ENCODE measurements at regions not wholly inside any gene's neighbourhood (a gene's known extent, or its start where the extent isn't known, plus 50 kb on each side); places are given as distances from the start of the nearest gene placed in this dataset.

- TF ChIP-seq YY1 (IDR thresholded peaks at IDR 0.05; ENCODE audit: low read depth, low read length) (no peak), EGR1 (IDR thresholded peaks at IDR 0.05; ENCODE audit: borderline replicate concordance, low read depth, low read length) (no peak)
Measured at GRCh38 chr5:173745557-173745956, 129.1 kb upstream of the BOD1 start (continued).
